ENCODE measurements at regions not wholly inside any gene's neighbourhood (a gene's known extent, or its start where the extent isn't known, plus 50 kb on each side); places are given as distances from the start of the nearest gene placed in this dataset.

DNA sequence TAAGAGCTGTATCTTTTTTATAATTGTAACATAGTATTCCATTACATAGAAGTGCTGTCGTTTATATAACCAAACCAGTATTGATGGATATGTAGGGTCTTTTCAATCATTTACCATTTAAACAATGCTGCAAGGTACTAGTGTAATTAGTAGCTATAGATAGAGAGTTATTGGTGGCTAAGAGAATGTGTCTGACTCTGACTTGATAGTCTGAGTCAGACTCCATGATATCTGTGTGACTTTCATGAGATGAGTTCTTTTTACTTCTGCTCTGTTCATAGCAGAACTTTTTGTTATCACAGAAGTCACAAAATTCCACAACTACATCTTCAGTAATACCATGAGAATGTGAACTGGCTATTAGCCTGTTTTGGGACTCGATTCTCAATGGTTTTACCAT is 150.6 kb downstream of the FHIP1A start:
- TF ChIP-seq POLR2A (IDR thresholded peaks at IDR 0.05): no peak
- TF ChIP-seq, protein P1, sequence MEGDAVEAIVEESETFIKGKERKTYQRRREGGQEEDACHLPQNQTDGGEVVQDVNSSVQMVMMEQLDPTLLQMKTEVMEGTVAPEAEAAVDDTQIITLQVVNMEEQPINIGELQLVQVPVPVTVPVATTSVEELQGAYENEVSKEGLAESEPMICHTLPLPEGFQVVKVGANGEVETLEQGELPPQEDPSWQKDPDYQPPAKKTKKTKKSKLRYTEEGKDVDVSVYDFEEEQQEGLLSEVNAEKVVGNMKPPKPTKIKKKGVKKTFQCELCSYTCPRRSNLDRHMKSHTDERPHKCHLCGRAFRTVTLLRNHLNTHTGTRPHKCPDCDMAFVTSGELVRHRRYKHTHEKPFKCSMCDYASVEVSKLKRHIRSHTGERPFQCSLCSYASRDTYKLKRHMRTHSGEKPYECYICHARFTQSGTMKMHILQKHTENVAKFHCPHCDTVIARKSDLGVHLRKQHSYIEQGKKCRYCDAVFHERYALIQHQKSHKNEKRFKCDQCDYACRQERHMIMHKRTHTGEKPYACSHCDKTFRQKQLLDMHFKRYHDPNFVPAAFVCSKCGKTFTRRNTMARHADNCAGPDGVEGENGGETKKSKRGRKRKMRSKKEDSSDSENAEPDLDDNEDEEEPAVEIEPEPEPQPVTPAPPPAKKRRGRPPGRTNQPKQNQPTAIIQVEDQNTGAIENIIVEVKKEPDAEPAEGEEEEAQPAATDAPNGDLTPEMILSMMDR (IDR thresholded peaks at IDR 0.05): no peak
- TF ChIP-seq POLR2AphosphoS5 (IDR thresholded peaks at IDR 0.05; ENCODE audit: insufficient read depth in 1 of 2, low read depth in 1 of 2): no peak
